Right lobe of liver (tissue), 6 donors: ENCODE measurements at regions not wholly inside any gene's neighbourhood (a gene's known extent, or its start where the extent isn't known, plus 50 kb on each side); places are given as distances from the start of the nearest gene placed in this dataset.

ENCODE experiments used
- ATAC-seq, 4 donors: fragments of 200-7000 bp; cut with Tn5 transposase; one replicate each; pipeline ENCODE4 v1.9.1; 2020; ENCODE audit warnings: mild to moderate bottlenecking in 4 of 4, moderate library complexity in 4 of 4
- DNase-seq, 3 donors: peaks; one replicate each; pipeline ENCODE4 v3.0.0-alpha.2; 2020
- H3K27ac ChIP-seq, 3 donors: fragments of 200-600 bp; one replicate each; pipeline ENCODE4 v1.8.0; 2022
- H3K27me3 ChIP-seq, 2 donors: fragments of 200-600 bp; one replicate each; pipeline ENCODE4 v1.8.0; 2022
- H3K36me3 ChIP-seq, 4 donors: fragments of 200-600 bp; sonication (generic) in 1 of 4; one replicate each; pipeline versions ENCODE4 v1.5.1 to v1.8.0; 2017 to 2022; ENCODE audit warnings: control low read depth in 1 of 4
- H3K4me1 ChIP-seq, 4 donors: fragments of 200-600 bp; sonication (generic) in 1 of 4; one replicate each; pipeline versions ENCODE4 v1.5.1 to v1.8.0; 2017 to 2022; ENCODE audit warnings: control low read depth in 1 of 4
- H3K4me3 ChIP-seq, 3 donors: fragments of 200-600 bp; one replicate each; pipeline ENCODE4 v1.8.0; 2022
- H3K9me3 ChIP-seq, 4 donors: fragments of 200-600 bp; sonication (generic) in 1 of 4; one replicate each; pipeline versions ENCODE4 v1.5.1 to v1.8.0; 2017 to 2022; ENCODE audit warnings: control low read depth in 1 of 4
- POLR2A ChIP-seq: fragments of 450-650 bp; IDR thresholded peaks from one replicate; pipeline ENCODE4 v1.6.1; 2017; ENCODE audit warnings: antibody characterized with exemption, mild to moderate bottlenecking
- WGBS: methylation state at CpG from one replicate; pipeline ENCODE4 v1.1.6; 2018; ENCODE audit warnings: low coverage, low lambda C conversion rate; ENCODE audit not compliant: insufficient coverage; ENCODE audit errors: missing lambda C conversion rate; 5-methylcytosine and 5-hydroxymethylcytosine counted together
- intact Hi-C, 2 donors: fragments of 100-400 bp; cut with DNase I; formaldehyde crosslinking; loops; one replicate each; pipeline versions ENCODE4 v1.11.2 to v1.14.1; 2022
- TF ChIP-seq, protein P1 (sequence below), 4 donors: fragments of 200-600 bp in 3 of 4; fragments of 450-650 bp in 1 of 4; IDR thresholded peaks; one replicate each; pipeline versions ENCODE4 v1.5.1 to v1.8.0; 2016 to 2022; ENCODE audit warnings: antibody characterized with exemption in 4 of 4, mild to moderate bottlenecking in 2 of 4
- donor health status: DM: no; HTN: yes; CAD: no.
- donor health status: DM: no; HTN: no; CAD: no.
- donor health status: DM: no; HTN: no; CAD: no.
- donor health status: DM: no; HTN: yes; CAD: no.
- donor health status: DM: no; HTN: yes; CAD: no.

DNA sequence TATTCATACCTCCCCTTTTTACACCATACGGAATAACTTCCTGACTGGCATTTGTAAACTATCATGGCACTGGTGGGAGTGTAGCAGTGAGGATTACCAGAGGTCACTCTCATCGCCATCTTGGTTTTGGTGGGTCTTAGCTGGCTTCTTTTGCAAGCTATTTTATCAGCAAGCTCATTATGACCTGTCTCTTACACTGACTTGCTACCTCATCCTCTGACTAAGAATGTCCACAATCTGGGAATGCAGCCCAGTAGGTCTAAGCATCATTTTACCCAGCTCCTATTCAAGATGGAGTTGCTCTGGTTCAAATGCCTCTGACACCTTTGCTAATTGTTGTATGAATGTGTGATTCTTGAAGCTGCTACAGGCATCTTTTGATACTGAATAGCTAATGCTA is 950.8 kb upstream of the SLC39A10 start:
- 20% methylated on average over 2 of the region's 2 CpGs for WGBS
- intact Hi-C loops = no loop called here
- Histone ChIP-seq H3K4me3 (no peak overlapping the region), H3K9me3 (no peaks in the 10 kb centered on the region), H3K36me3 (no peaks in the 10 kb centered on the region), H3K27ac (no peak overlapping the region), H3K27me3 (no peaks in the 10 kb centered on the region), H3K4me1 (no peaks in the 10 kb centered on the region)
- TF ChIP-seq, protein P1, sequence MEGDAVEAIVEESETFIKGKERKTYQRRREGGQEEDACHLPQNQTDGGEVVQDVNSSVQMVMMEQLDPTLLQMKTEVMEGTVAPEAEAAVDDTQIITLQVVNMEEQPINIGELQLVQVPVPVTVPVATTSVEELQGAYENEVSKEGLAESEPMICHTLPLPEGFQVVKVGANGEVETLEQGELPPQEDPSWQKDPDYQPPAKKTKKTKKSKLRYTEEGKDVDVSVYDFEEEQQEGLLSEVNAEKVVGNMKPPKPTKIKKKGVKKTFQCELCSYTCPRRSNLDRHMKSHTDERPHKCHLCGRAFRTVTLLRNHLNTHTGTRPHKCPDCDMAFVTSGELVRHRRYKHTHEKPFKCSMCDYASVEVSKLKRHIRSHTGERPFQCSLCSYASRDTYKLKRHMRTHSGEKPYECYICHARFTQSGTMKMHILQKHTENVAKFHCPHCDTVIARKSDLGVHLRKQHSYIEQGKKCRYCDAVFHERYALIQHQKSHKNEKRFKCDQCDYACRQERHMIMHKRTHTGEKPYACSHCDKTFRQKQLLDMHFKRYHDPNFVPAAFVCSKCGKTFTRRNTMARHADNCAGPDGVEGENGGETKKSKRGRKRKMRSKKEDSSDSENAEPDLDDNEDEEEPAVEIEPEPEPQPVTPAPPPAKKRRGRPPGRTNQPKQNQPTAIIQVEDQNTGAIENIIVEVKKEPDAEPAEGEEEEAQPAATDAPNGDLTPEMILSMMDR (IDR thresholded peaks at IDR 0.05) = no peak
- TF ChIP-seq POLR2A = no peak
- no peak for ATAC-seq
- no peak for DNase-seq

DNA sequence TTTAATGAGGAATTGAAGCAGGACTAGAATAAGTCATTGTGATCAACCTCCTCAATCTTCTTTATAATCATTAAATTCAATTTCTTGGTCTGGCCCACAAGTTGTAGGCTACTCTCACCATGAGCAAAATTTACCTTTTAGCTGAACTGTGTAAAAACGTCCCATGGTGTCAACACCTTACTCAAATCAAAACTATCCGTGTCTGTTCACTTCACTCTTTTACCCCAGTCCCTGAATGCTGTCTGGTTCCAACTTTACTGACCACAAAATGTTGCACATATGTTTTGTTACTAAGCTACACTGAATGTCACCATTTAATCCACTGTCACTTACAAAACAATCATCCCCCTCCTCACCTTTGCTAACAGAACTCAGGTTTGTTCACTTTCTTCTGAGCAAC is 951.6 kb upstream of the SLC39A10 start:
- ATAC-seq (no peak), DNase-seq (no peak)
- Histone ChIP-seq H3K4me3 (no peak overlapping the region), H3K27ac (no peak overlapping the region), H3K4me1 (no peaks in the 10 kb centered on the region), H3K9me3 (no peaks in the 10 kb centered on the region), H3K36me3 (no peaks in the 10 kb centered on the region), H3K27me3 (no peaks in the 10 kb centered on the region)
- intact Hi-C loops = no loop called here
- WGBS = 31% methylated on average over 2 of the region's 2 CpGs
- TF ChIP-seq POLR2A = no peak
- TF ChIP-seq, protein P1 (IDR thresholded peaks at IDR 0.05) = no peak

DNA sequence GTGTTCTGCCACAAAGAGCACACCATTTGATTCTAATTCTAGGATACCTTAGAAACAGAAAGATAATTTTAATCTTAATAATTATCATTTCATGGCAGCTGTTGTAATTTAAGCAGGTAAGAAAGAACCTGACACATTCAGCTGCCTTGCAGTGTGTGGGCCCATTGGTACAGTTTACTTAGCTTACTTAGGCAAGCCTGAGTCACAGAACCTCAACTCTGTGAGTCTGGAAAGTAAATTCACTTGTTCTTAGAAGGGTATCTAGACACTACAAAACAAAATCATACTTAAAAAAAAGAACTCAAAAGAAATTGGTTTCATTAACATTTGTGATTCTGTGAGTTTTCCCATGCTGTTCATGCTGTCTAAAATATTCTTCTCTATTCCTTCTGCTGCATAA is 956.3 kb upstream of the SLC39A10 start:
- no peaks in the 10 kb centered on the region for H3K9me3 ChIP-seq
- no peak overlapping the region for H3K4me3 ChIP-seq
- ATAC-seq (no peak), DNase-seq (no peak)
- TF ChIP-seq, protein P1 (IDR thresholded peaks at IDR 0.05) = no peak
- no peak for TF ChIP-seq POLR2A
- no peak overlapping the region for H3K27ac ChIP-seq
- no peaks in the 10 kb centered on the region for H3K36me3 ChIP-seq
- intact Hi-C loops = no loop called here
- no peaks in the 10 kb centered on the region for H3K27me3 ChIP-seq
- H3K4me1 ChIP-seq = no peaks in the 10 kb centered on the region

DNA sequence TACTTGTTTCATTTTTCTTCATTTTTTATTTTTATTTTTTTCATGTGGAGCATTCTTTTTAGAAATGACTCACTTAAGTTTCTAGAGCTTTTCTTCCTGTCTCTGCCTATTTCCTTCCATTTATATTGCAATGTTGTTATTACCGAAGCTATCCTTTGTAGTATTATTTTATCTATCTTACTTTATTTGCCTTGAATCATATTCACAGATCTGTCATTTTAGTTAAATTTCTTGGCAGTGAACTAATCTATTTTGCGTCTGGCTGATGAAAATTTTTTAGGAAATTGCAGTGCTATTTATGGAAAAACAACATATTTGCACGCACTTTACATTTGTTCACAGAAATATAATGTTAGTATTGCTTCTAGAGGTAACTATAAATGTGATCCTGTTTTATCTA is 956.9 kb upstream of the SLC39A10 start:
- no peaks in the 10 kb centered on the region for H3K36me3 ChIP-seq
- no peak for TF ChIP-seq POLR2A
- TF ChIP-seq, protein P1 (IDR thresholded peaks at IDR 0.05) = no peak
- no peaks in the 10 kb centered on the region for H3K9me3 ChIP-seq
- no peaks in the 10 kb centered on the region for H3K4me1 ChIP-seq
- no peak for ATAC-seq
- intact Hi-C loops = no loop called here
- DNase-seq = no peak
- H3K27me3 ChIP-seq = no peaks in the 10 kb centered on the region
- H3K4me3 ChIP-seq = no peak overlapping the region
- H3K27ac ChIP-seq = no peak overlapping the region
- 47% methylated on average over 3 of the region's 3 CpGs for WGBS

DNA sequence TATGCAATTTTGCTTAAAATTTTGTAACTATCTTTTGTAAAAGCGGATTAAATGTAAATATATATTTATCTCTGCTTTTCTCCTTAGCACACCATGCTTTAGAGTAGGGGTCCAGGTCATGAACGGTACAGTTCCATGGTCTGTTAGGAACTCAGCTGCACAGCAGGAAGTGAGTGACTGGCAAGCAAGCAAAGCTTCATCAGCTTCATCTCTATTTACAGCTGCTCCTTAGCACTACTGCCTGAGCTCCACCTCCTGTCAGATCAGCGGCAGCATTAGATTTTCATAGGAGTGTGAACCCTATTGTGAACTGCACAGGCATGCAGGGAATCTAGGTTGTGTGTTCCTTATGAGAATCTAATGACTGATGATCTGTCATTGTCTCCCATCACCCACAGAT is 959.0 kb upstream of the SLC39A10 start:
- WGBS = 27% methylated on average over 3 of the region's 3 CpGs
- intact Hi-C loops = no loop called here

More for the DNA sequence above, 959.0 kb upstream of the SLC39A10 start:
- TF ChIP-seq, protein P1 (IDR thresholded peaks at IDR 0.05) = no peak
- no peak for TF ChIP-seq POLR2A
- no peaks in the 10 kb centered on the region for H3K4me1 ChIP-seq
- DNase-seq (no peak), ATAC-seq (no peak)
- no peak overlapping the region for H3K4me3 ChIP-seq
- no peaks in the 10 kb centered on the region for H3K27me3 ChIP-seq
- no peak overlapping the region for H3K27ac ChIP-seq
- no peaks in the 10 kb centered on the region for H3K9me3 ChIP-seq
- H3K36me3 ChIP-seq = no peaks in the 10 kb centered on the region
